HG02642 (cell line): ENCODE measurements at regions not wholly inside any gene's neighbourhood (a gene's known extent, or its start where the extent isn't known, plus 50 kb on each side); places are given as distances from the start of the nearest gene placed in this dataset.
"Not testable (repeated sequence)": the region's sequence is repeated elsewhere in the genome, so short reads cannot be mapped to it uniquely, and the experiment has no call there.

Experiments used
- ATAC-seq: cut with Tn5 transposase; IDR thresholded peaks from one replicate; pipeline ENCODE4 v1.9.1; 2021; ENCODE audit warnings: mild to moderate bottlenecking; ENCODE audit not compliant: unreplicated experiment, poor library complexity

DNA sequence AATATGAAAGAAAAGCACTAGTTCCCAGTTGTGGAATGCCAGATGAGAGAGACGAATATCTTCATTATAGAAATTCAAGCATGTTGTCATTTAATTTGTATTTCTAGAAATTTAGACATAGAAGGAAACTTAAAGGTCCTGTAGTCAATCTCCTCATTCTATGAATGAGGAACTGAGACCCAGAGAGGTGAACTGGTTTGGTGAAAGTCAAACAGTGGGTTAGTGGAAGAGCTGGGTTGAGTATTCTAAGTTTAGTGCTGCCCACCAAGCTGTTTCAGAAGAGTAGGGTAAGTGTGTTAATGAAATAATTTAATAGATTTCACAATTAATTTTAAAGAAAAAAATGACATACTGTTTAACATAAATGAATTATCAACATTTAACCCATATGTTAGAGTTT is 655.2 kb downstream of the FAM133A start:
- no peak for ATAC-seq

- ATAC-seq = not testable (repeated sequence)
Measured at GRCh38 chrX:94341730-94342129, 667.7 kb downstream of the FAM133A start.

DNA sequence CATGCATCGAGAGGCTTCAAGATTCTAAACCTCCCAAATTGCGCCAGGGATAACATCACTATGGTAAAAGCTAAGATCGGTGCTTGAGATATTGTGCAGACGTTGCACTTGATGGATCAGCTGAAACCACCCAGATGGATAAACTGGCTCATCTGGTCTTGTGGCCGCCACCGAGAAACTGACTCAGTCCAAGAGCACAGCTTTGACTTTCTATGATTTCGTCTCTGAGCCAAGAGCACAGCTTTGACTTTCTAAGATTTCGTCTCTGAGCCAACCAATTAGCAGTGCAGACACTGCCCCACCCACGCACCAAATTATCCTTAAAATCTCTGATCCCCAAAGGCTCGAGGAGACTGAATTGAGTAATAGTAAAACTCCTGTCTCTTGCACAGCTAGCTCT is 687.2 kb downstream of the FAM133A start:
- no peak for ATAC-seq

- no peak for ATAC-seq
Measured at GRCh38 chrX:94365736-94366135, 691.7 kb downstream of the FAM133A start.

DNA sequence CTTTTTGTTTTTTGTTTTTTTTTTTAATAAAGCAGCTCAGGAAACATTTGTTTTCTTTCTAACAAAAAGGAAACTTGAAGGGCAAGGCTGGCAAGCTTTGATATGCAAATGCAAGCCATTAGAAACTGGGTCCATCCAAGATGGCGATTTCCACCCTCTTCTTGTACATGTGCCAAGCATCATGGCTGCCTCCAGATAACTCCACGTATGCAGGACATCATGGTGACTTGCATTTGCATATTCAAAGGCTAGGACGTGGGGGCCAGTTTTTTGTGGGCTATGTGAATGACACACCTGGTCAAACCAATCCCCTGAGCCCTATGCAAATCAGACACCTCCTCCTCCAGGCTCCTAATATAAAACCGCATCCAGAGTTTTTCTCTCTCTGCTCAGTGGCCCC is 692.6 kb downstream of the FAM133A start:
- ATAC-seq = no peak

- no peak for ATAC-seq
Measured at GRCh38 chrX:94389044-94389443, 715.0 kb downstream of the FAM133A start.

DNA sequence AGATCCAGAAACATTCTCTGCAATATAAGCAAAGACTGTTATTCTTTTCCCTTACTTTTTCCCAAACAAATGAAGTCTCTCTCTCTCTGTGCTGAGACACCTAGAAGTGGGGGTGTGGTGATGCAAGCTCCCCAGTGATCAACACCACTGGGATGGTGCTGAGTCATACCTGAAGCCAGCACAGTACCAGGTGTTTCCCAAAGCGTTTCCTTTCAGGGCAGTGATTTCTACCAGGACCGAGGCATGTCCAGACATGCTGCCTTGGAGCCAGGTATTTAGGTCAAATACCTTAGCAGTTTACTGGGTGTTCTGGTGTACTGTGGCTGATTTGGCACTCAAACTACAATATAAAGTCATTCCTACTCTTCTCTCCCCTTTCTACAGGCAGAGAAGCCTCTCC is 726.5 kb downstream of the FAM133A start:
- peak; percentile 93 for ATAC-seq

GRCh38 chrX:94401426-94401825 is 727.4 kb downstream of the FAM133A start:
- ATAC-seq = peak; percentile 5

- no peak for ATAC-seq
Measured at GRCh38 chrX:94414746-94415145, 740.7 kb downstream of the FAM133A start.

- ATAC-seq = no peak
Measured at GRCh38 chrX:94418065-94418464, 744.1 kb downstream of the FAM133A start.

DNA sequence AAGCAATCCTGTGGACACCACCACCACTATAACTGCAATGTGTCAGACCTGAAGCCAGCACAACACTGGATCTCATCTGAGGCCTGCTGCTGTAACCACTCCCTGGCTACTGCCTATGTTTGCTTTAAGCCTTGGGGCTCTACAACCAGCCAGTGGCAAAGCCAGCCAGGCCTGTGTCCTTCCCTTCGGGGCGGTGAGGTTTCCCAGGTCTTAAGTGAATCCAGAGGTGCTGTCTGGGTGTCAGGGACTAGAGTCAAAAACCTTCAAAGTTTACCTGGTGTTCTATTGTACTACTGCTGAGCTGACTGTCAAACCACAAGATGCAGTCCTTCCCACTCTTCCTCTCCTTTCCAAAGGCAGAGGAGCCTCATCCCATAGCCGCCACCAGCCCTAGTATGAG is 750.5 kb downstream of the FAM133A start:
- ATAC-seq = no peak

DNA sequence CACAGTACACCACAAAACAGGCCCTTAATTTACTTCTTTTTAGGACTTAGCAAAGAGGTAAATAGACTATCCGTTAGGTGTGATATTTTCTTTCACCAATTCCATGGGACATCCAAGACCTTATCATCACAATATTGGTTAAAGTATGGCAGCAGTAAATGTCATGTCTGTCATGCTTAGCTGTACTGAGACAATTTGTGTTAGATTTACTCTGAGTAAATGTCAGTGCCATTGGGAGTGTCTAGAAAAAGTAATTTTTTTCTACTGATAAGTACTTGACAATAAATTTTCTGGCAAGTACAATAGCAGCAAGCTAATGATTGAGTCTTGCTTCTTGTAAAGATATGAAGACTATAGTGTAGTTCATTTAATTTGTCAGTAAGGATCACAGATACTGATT is 756.1 kb downstream of the FAM133A start:
- ATAC-seq = no peak

GRCh38 chrX:94435799-94436198 is 761.8 kb downstream of the FAM133A start:
- no peak for ATAC-seq

DNA sequence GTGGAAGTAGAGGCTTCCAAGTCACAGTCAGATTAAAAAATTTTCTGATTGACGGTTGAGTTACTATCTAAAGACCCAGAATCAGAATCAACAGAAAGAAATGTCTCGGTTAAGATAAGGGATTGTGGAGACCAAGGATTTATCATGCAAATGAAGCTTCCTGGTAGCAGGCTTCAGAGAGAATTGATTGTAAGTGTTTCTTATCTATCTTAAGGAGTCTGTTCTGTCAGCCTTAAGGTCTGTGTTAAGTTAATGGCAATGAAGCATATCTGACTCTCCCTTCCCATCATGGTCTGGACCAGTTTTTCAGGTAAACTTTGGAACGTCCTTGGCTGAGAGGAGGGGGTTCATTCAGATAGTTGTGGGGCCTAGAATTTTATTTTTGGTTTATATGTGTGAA is 780.2 kb downstream of the FAM133A start:
- no peak for ATAC-seq

DNA sequence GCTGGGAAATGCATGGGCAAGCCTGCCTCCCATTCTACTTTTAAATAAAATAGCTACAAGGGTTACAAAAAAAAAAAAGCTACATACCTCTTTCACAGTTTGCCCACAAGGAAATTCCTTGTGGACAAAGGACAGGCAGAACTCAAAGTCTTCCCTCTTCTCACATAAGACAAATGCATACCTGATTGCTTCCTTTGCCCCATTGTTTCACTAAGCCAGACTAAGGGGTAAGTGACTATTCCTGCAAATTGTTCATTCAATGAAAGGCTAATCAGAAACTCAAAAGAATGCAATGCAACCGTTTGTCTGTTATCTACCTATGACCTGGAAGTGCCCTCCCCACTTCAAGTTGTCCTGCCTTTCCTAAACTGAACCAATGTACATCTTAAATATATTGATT is 780.6 kb downstream of the FAM133A start:
- ATAC-seq = no peak

DNA sequence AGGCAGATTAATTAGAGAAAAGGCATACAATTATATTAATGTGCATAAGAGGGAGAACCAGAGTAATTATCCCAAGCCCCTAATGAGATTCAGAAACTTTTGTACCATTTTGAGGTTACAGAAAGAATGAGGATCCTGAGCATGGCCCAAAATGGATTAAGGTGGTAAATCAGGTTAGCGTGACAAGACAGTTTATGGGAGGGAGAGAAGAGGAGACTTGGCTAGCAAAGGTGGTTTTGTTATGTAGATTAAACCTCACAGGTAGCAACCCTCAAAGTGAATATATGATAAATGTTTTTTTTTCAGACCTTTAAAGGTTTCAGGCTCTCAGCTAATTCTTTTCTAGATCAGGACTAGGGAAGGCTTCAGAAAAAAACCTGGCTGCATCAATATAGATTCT is 781.8 kb downstream of the FAM133A start:
- ATAC-seq = no peak

- no peak for ATAC-seq
Measured at GRCh38 chrX:94492541-94492940, 818.5 kb downstream of the FAM133A start.

DNA sequence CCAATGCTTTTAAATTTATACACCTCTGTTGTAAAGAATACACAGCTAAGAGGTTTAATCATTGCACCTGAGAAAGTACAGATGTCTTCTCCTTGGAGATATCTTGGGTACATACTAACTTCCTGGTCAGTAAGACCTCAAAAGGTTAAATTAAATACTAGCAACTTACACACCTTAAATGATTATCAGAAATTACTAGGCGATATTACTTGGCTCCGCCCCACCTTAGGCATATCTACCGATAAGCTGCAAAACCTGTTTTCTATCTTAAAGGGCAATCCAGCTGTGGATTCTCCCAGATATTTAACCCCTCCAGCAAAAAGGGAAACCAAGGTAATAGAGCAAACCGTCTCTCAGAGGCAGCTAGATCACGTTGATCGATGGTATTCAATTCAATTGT is 819.4 kb downstream of the FAM133A start:
- no peak for ATAC-seq

GRCh38 chrX:94511564-94511963 is 837.6 kb downstream of the FAM133A start:
- ATAC-seq = no peak

- ATAC-seq = no peak
Measured at GRCh38 chrX:94515009-94515408, 841.0 kb downstream of the FAM133A start.

DNA sequence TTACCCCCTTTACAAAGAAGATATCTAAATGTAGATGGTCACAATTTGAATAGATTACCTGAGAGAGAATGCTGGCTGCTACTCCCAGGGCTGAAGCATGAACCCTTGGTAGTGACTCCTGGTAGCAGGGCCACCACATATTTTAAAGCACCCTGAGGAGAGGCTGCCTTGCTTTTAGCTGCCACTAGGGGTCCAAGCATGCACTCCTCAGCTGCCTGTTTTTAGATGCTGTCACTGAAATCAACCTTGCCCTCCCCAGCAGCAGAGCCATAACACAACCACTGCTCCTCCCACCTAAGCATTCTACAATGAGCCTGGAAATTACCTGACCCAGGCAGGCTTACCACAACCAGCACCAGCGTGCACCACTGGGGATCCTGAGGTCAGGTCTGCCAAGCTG is 850.9 kb downstream of the FAM133A start:
- no peak for ATAC-seq

DNA sequence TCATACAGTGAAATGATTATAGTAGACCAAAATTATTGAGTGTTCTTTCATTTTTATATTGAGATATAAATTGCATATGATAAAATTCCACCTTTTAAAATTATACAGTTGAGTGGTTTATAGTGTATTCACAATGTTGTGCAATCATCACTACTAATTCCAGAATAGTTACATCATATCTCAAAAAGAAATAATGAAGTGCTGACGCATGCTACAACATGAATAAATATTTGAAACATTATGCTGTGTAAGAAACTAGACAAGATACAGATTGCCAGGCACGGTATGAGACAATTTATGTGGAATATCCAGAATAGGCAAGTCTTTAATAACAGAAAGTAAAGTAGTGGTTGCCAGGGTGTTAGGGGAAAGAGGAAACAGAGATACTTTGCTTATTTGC is 871.7 kb downstream of the FAM133A start:
- no peak for ATAC-seq

DNA sequence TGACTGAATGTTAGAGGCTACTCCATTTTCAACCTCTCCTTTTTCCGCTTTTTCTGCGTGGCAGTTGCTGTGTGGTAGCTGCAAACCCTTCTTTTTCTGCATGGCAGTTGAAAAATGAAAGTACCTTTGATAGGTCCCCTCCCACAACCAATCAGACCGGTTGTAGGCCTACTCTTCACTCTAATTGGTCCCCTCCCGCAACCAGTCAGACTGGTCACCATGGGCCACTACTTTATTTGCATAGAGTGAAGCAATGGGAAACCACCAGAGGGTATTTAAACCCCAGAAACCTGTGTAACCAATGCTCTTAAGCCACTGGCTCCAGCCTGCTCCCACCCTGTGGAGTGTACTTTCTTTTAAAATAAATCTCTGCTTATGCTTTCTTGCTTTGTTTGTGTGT is 877.8 kb downstream of the FAM133A start:
- ATAC-seq = no peak
